ENCODE measurements at regions not wholly inside any gene's neighbourhood (a gene's known extent, or its start where the extent isn't known, plus 50 kb on each side); places are given as distances from the start of the nearest gene placed in this dataset.
"Not testable (repeated sequence)": the region's sequence is repeated elsewhere in the genome, so short reads cannot be mapped to it uniquely, and the experiment has no call there.

- peak in 1 of 2 experiments; percentile 37 for DNase-seq
These were observed 323.4 kb upstream of the RBMS1 start for GRCh38 chr2:160816916-160817499.

DNA sequence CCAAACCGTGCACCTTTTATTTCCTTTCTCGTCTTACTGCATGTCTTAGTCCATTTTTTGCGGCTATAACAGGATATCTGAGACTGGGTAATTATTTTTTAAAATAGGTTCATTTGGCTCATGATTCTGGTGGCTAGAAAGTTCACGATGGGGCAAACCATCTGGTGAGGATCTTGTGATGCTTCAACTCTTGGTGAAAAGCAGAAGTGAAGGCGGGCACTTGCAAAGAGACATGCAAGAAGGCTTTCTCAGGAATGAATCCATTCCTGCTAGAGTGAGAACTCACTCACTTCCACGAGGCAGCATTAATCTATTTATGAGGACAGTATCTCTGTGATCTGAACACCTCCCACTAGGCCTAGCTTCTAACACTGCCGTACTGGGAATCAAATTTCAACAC lies 327.1 kb upstream of the RBMS1 start:
- DNase-seq, result no peak

DNA sequence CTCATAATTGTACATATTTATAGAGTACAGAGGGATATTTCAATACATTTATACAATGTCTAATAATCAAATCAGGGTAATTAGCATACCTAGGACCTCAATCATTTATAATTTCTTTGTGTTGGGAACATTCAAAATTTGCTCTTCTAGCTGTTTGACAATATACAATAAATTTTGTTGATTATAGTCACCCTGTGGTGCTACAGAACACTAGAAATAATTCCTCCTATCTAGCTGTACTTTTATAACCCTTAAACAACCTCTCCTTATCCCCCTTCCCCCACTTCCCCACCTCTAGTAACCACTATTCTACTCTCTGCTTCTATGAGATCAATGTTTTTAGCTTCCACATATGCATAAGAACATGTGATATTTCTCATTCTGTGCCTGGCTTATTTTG lies 328.4 kb upstream of the RBMS1 start:
- no peak for DNase-seq

GRCh38 chr2:160825433-160825832 lies 331.8 kb upstream of the RBMS1 start:
- DNase-seq, result no peak

- DNase-seq, result no peak
These were observed 332.9 kb upstream of the RBMS1 start for GRCh38 chr2:160826496-160826895.

DNA sequence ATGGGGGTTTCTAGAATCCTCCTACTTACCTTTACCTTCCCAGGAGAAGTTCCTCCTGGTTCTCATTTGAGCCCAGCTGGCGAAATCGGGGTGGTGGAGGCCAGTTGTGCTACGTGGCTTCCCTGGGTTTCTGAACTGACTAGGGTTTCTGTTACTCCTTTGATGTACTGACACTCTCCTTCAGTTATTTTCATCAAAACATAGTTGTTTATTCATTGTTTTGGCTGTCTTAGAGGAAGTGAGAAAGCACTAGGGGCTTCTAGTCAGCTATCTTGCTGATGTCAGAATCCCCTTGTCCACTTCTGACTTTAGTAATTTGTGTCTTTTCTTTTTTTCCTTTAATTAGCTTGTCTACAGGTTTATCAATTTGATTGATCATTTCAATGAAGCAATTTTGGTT lies 332.2 kb upstream of the TANK start:
- no peak for DNase-seq

GRCh38 chr2:160832381-160832780 lies 327.8 kb upstream of the TANK start:
- DNase-seq, result not testable (repeated sequence)

DNA sequence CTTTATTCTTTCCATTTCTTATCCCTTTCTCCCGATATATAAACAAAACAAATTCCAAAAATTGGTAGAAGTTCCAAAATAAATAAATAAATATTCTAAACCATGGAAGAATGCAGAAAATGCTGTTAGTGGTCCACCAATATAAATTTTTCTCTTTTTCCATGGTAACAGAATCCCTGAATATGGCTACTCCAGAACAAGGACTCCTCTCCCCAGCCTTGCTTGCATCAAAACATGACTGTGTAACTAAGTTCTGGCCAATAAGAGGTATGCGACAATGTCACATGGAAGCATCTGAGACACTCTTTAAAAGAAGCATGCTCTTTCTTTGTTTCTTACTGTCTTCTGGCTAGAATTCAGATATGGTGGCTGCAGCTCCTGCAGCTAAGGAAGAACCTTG lies 325.1 kb upstream of the TANK start:
- no peak for DNase-seq

GRCh38 chr2:160836755-160837154 lies 323.5 kb upstream of the TANK start:
- no peak for DNase-seq

DNA sequence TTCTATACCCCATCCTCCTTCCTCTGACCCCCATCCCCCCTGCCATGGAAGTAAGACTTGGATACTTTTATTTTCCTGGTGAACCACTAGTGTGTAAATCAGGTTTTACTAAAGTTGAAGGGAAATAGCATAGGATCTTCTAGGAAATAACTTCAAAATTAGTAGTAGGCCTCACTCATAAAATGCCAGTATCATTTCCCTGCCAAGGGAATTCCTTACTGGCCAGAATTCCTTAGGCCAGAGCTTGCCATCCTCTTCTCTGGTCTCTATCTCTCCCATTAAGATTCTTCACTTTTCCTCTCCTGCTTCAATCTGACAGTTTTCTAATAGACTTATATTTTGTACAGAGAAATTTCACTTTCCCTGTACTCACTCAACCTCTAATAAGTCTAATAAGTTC lies 322.8 kb upstream of the TANK start:
- DNase-seq, result no peak

DNA sequence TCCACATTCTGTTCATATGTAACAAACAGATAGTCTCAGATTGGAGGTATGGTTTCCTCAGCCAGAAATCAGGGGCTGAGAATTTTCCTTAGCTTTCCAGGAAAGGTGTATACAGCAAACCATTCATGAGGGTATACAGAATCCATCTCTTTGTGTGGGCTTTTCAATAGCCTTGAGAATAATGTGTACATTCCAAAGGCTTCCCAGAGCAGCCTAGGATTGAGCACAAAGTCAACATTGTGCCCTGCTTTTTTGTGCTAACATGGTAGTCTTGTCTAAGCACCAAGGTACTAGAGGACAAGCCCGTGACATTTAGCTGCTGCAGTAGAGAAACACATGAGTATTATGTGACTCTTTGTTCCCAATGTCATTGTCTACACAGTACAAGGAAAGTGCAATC lies 322.1 kb upstream of the TANK start:
- no peak for DNase-seq

DNA sequence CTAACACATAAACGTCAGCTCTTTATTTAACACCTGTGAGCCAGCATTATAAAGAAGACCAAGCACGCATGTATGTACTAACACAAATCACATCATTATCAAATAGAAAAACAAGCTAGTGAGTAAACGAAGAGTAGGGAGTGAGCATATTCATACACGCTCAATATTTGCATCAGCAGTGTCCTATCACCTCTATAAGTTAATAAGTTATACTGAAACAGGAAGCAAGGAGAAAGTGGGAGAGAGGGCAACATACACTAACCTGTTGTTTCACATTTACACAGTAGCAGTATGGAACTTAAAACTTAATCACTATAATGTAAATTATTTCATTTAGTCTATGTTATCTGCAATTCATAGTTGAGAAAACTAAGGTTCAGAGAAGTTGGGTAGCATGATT lies 321.5 kb upstream of the TANK start:
- DNase-seq, result no peak

DNA sequence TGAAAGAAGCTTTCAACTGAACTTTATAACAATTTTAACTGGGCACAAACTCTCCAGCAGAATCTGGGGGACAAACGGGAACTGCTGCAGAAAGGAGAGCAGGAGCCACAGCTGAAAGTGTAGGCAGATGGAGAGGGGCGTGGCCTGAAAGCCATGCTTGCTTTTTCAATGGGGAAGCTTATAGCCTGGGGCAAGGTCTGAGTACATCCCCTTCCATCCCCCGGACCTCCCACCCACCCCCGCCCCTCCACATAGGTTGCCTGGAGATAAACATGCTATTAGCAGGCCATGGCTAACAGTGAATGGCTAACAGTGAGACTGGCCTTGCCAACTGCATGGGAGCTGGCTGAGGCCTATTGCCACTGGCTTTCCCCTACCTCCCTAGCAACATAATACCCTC lies 317.9 kb upstream of the TANK start:
- no peak for DNase-seq

DNA sequence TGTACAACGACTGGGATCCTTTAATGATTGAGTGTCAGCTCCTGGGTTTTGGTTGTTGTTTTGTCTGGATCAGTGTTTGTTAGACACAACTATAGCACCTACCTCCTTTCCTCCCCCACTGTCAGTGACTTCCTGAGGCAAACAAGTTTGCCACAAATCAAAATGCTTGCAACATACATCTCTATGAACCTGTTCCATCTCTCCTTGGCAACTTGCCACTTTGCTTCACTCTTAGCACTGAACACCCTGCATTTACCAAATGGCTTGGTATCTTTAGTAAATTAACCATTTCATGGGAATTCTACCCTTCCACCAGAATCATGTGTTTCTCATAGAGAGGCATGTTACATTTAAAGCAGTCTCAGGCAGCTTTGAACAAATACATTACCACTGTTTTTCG lies 301.1 kb upstream of the TANK start:
- DNase-seq, result peak in 1 of 2 experiments; percentile 4

DNA sequence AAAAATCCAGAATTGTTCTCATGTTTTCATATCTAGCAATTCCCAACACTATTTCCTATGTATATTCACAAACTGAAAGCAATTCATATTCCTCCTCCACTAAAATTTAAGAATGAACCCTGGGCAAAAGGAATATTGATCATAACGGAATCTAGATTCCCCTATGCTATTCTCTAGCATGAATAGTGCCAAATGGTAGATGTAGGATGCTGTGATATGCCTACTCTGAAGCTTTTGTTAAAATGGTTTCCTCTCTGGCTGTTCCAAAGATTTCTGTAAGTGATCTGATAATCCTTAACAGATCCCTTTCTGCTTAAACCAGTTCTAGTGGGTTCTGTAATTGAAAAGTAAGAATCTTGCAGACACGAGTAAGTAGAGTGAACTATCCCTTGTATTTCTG lies 298.0 kb upstream of the TANK start:
- DNase-seq, result no peak

- DNase-seq, result no peak
These were observed 291.3 kb upstream of the TANK start for GRCh38 chr2:160868891-160869290.

- DNase-seq, result no peak
These were observed 290.8 kb upstream of the TANK start for GRCh38 chr2:160869411-160869810.

GRCh38 chr2:160870729-160871465 lies 289.3 kb upstream of the TANK start:
- no peak for DNase-seq

- DNase-seq, result no peak
These were observed 288.3 kb upstream of the TANK start for GRCh38 chr2:160871953-160872352.

DNA sequence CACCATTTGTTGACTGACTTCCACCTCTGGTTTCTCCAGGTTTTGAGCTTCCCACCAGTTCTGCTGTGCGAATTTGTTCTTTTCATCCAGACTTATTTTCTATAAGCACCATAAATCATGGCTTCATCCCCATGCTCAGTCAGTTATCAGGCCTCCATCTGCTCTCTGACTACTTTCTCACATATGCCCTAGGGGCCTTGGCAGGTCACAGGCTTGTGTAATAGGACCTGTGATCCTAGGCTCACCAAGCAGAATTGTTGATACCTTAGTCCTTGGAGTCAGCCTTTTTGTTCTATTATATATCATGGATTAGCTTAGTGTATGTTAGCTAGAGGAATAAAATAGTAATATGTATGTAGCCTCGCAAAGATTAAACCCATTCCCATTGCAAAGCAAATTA lies 284.2 kb upstream of the TANK start:
- DNase-seq, result no peak

DNA sequence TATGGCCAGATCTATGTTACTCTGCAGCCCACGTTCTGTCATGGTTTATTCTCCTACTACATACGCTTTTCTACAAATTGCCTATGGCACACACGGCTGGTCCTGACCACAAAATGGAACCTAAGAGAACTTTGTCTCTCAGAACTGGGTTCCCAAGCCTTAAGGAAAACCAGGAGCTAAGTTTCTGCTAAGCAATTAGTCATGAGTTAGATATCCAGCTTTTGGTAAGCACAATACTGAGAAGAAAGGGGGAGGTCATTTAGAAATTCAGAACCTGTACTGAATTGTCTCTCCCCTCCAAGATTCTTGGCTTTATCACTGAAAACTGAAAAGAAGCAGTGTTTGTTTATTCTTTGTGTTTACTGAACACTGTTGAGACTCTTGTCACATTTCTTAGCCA lies 283.5 kb upstream of the TANK start:
- DNase-seq, result no peak

DNA sequence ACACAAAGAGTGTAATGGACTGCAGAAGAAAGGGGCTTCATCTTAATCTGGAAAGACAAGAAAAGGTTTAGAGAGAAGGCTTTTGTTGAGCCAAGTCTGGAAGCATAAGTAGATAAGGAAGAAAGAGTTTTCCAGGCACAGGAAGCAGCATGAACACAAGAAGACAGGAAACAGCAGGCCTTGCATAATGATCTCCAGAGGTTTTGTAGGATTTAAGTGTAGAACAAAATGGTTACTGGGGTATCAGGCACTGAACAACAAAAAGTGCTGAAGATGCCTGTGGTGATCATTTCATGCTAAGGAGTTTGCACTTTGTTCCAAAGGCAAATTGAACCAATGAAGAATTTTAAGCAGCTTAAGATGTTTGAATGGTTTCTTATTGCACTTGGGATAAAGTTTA lies 281.6 kb upstream of the TANK start:
- no peak for DNase-seq

DNA sequence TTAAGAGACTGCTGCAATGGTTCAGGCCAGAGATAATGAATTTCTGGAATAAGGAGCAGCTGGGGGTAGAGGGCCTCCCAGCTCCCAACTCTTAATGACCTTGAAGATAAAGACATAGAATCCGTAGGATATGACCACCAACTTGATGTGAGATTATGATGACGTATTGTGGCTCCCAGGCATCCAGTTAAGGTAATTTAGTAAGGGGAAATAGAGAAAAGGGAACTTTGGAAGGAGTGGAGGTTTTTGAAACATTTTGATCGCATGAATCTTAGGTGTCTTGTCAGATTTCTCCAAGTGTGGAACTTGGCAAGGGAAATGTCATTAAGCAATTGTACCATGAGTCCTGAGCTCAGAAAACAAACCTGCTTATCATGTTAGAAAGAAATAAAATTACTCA lies 277.3 kb upstream of the TANK start:
- DNase-seq, result no peak

- DNase-seq, result no peak
These were observed 276.2 kb upstream of the TANK start for GRCh38 chr2:160884056-160884455.
